PFSK-1 (cell line): ENCODE measurements at regions not wholly inside any gene's neighbourhood (a gene's known extent, or its start where the extent isn't known, plus 50 kb on each side); places are given as distances from the start of the nearest gene placed in this dataset.

Source experiments
- FOXP2 ChIP-seq: optimal IDR thresholded peaks from 2 replicates; pipeline ENCODE3; 2011; ENCODE audit warnings: borderline replicate concordance, control low read depth, inconsistent platforms; ENCODE audit not compliant: insufficient read depth; ENCODE audit errors: extremely low read length, extremely low read depth
- POLR2AphosphoS5 ChIP-seq: IDR thresholded peaks from 2 replicates; pipeline ENCODE4 v1.6.1; 2012; ENCODE audit warnings: low read depth, mild to moderate bottlenecking, control low read depth, low read length, moderate library complexity
- SIN3A ChIP-seq: IDR thresholded peaks from 2 replicates; pipeline ENCODE4 v1.6.1; 2012; ENCODE audit warnings: mild to moderate bottlenecking, low read length, moderate library complexity, borderline replicate concordance; ENCODE audit not compliant: insufficient read depth
- TAF1 ChIP-seq: IDR thresholded peaks from 2 replicates; pipeline ENCODE4 v1.6.1; 2012; ENCODE audit warnings: low read length, control low read depth, borderline replicate concordance; ENCODE audit not compliant: insufficient read depth

GRCh38 chr1:87888446-87888845 lies 559.8 kb downstream of the LMO4 start:
- TF ChIP-seq SIN3A (no peak), POLR2AphosphoS5 (no peak), TAF1 (no peak), FOXP2 (no peak)
